ENCODE measurements at regions not wholly inside any gene's neighbourhood (a gene's known extent, or its start where the extent isn't known, plus 50 kb on each side); places are given as distances from the start of the nearest gene placed in this dataset.

DNA sequence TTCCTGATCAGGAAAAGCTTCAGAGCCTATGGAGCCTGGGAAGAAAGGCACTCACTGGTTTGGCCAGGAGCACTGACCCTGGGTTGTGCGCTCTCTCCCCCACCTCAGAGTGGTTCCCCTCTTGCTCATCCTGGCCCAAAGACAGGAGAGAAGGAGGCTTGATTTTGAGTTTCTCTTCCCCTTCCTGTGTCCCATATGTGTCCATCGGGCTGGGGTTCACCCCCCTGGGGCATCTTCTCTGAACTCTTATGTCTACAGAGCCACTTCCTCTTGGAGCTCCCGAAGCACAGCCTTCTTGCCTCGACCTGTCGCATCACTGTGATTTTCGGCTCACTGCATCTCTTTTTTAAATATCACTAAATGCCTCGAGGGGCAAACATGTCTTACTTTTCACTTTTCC lies 692.3 kb downstream of the RNF144A start:
- TF ChIP-seq, protein P1, sequence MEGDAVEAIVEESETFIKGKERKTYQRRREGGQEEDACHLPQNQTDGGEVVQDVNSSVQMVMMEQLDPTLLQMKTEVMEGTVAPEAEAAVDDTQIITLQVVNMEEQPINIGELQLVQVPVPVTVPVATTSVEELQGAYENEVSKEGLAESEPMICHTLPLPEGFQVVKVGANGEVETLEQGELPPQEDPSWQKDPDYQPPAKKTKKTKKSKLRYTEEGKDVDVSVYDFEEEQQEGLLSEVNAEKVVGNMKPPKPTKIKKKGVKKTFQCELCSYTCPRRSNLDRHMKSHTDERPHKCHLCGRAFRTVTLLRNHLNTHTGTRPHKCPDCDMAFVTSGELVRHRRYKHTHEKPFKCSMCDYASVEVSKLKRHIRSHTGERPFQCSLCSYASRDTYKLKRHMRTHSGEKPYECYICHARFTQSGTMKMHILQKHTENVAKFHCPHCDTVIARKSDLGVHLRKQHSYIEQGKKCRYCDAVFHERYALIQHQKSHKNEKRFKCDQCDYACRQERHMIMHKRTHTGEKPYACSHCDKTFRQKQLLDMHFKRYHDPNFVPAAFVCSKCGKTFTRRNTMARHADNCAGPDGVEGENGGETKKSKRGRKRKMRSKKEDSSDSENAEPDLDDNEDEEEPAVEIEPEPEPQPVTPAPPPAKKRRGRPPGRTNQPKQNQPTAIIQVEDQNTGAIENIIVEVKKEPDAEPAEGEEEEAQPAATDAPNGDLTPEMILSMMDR (IDR thresholded peaks at IDR 0.05; ENCODE audit: low read depth, low read length, missing input control): no peak
- no peak for TF ChIP-seq GABPA (IDR thresholded peaks at IDR 0.05 in 1 of 2, conservative IDR thresholded peaks at IDR 0.05 in 1 of 2)
- TF ChIP-seq RAD21 (IDR thresholded peaks at IDR 0.05): no peak
- TF ChIP-seq, protein P2, sequence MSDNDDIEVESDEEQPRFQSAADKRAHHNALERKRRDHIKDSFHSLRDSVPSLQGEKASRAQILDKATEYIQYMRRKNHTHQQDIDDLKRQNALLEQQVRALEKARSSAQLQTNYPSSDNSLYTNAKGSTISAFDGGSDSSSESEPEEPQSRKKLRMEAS (IDR thresholded peaks at IDR 0.05): no peak
- TF ChIP-seq TAF1 (conservative IDR thresholded peaks at IDR 0.05): no peak
- no peak for TF ChIP-seq SP1 (IDR thresholded peaks at IDR 0.05)
- TF ChIP-seq HNF4G (IDR thresholded peaks at IDR 0.05): no peak
- TF ChIP-seq RXRA (IDR thresholded peaks at IDR 0.05): no peak
- TF ChIP-seq, protein P3, sequence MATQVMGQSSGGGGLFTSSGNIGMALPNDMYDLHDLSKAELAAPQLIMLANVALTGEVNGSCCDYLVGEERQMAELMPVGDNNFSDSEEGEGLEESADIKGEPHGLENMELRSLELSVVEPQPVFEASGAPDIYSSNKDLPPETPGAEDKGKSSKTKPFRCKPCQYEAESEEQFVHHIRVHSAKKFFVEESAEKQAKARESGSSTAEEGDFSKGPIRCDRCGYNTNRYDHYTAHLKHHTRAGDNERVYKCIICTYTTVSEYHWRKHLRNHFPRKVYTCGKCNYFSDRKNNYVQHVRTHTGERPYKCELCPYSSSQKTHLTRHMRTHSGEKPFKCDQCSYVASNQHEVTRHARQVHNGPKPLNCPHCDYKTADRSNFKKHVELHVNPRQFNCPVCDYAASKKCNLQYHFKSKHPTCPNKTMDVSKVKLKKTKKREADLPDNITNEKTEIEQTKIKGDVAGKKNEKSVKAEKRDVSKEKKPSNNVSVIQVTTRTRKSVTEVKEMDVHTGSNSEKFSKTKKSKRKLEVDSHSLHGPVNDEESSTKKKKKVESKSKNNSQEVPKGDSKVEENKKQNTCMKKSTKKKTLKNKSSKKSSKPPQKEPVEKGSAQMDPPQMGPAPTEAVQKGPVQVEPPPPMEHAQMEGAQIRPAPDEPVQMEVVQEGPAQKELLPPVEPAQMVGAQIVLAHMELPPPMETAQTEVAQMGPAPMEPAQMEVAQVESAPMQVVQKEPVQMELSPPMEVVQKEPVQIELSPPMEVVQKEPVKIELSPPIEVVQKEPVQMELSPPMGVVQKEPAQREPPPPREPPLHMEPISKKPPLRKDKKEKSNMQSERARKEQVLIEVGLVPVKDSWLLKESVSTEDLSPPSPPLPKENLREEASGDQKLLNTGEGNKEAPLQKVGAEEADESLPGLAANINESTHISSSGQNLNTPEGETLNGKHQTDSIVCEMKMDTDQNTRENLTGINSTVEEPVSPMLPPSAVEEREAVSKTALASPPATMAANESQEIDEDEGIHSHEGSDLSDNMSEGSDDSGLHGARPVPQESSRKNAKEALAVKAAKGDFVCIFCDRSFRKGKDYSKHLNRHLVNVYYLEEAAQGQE (IDR thresholded peaks at IDR 0.05): no peak
- no peak for TF ChIP-seq JUND (IDR thresholded peaks at IDR 0.05)
- no peak for TF ChIP-seq YY1 (IDR thresholded peaks at IDR 0.05)
- TF ChIP-seq FOXA1 (IDR thresholded peaks at IDR 0.05): no peak
- TF ChIP-seq, protein P4, sequence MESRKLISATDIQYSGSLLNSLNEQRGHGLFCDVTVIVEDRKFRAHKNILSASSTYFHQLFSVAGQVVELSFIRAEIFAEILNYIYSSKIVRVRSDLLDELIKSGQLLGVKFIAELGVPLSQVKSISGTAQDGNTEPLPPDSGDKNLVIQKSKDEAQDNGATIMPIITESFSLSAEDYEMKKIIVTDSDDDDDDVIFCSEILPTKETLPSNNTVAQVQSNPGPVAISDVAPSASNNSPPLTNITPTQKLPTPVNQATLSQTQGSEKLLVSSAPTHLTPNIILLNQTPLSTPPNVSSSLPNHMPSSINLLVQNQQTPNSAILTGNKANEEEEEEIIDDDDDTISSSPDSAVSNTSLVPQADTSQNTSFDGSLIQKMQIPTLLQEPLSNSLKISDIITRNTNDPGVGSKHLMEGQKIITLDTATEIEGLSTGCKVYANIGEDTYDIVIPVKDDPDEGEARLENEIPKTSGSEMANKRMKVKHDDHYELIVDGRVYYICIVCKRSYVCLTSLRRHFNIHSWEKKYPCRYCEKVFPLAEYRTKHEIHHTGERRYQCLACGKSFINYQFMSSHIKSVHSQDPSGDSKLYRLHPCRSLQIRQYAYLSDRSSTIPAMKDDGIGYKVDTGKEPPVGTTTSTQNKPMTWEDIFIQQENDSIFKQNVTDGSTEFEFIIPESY (IDR thresholded peaks at IDR 0.05): no peak
